NCI-H2107 (cell line): ENCODE measurements at regions not wholly inside any gene's neighbourhood (a gene's known extent, or its start where the extent isn't known, plus 50 kb on each side); places are given as distances from the start of the nearest gene placed in this dataset.
"Not testable (repeated sequence)": the region's sequence is repeated elsewhere in the genome, so short reads cannot be mapped to it uniquely, and the experiment has no call there.

ENCODE experiments used
- DNase-seq: peaks from one replicate; lab custom pipeline; 2025; lab: John Stamatoyannopoulos, UW

DNA sequence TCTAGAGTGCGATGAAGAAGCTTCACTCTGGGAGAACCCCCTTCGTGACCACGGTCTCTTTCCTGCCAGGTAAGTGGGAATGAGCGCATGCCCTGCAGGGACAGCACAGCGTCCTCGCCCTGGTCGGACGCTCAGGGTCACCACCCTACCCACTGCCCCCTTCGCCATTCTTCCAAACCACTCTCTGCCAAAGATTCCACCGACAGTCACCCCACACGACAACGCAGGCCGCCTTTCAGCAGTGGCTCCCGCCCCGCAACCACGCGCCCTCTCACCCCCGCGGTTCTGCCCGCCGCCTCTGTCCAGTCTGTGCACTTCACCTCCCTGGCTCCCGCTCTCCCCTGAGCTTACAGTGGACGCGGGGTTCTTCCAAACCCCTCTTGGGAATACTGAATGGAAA, 82.3 kb upstream of the FCGR1A start:
- not testable (repeated sequence) for DNase-seq

DNA sequence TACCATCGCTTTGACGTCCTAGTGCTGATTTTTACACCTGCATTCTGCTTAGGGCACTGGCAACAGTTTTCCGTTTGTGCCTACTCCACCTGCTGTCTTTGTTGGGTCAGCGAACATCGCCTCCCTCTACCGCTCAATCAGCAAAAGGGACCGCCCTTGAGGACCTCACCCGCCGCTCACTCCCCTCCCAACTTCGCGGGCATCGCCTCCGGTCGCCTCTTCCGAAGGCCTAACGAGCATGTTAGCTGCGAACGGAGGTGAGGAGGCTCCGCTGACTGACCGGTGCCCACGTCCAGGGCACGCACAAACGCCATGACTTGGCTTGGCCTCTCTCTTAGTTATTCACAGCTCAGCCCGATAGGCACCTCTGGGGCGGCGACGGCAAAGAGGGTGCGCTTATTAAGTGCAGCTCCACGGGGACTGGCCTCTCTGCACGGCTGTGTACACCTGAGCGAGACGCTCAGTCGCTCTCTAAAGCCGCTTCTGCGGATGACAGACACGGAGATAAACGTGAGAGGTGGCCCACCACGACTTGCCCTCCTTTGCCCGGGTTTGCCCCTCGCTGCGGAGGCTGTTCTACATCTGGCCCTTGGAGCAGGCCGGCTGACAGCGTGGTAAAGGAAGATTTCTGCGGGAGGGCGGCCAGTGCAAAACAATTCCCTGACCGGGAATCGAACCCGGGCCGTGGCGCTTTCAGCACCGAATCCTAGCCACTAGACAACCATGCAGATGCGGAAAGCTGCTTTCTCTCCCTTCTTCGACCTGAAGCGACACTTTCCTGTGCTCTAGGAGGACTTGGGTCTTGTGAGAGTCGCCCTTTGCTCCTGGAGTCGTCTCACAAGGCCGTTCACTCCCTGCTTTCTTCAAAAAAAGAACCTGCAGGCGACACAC, 81.6 kb upstream of the FCGR1A start:
- DNase-seq, result not testable (repeated sequence)

DNA sequence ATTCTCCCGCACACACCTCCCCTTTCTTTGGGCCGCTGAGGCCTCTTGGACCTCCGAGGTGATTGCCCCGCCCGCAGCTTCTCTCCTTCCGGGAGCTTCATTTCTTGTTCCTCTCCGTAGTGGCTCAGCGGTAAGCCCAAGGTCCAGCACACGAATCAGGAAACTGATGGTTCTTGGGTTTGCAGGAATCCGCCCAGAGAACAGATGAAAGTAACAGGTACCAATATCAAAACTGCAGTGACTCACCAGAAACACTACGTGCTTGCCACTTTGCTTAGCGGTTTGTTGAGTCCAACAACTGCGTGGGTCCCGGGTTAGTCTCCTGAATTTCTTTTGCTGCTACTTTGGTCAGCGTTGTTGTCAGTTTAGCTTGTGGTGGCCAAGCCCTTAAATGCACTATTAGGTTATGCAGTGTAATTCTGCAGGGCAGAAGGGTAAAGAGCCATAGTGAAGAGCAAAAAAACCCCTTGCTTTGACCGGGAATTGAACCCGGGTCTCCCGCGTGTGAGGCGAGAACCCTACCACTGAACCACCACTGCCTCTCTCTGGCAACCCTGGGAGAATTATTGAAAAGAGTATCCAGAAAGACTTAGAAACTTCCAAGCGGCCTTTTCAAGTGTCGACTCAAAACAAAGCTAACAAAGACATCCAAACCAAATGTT, 74.2 kb upstream of the FCGR1A start:
- DNase-seq, result not testable (repeated sequence)

DNA sequence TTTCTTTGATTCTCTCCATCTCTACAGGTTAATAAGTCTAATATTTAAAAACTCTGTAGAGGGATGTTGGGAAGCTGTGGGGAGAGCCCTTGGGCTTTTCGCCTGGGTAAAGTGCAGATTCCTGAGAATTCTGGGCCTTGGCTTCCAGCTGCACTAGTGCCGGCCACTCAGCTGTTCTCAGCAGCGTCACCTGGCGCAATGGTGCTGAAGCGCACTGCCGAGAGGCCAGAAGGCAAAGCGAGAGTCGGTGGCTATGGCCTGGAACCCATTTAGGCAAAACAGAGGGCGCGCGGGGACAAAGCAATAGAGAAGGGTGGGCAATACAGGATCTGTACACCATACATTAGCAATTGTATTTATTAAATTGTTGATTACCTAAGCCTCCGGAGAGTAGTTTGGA, 70.8 kb upstream of the FCGR1A start:
- not testable (repeated sequence) for DNase-seq

DNA sequence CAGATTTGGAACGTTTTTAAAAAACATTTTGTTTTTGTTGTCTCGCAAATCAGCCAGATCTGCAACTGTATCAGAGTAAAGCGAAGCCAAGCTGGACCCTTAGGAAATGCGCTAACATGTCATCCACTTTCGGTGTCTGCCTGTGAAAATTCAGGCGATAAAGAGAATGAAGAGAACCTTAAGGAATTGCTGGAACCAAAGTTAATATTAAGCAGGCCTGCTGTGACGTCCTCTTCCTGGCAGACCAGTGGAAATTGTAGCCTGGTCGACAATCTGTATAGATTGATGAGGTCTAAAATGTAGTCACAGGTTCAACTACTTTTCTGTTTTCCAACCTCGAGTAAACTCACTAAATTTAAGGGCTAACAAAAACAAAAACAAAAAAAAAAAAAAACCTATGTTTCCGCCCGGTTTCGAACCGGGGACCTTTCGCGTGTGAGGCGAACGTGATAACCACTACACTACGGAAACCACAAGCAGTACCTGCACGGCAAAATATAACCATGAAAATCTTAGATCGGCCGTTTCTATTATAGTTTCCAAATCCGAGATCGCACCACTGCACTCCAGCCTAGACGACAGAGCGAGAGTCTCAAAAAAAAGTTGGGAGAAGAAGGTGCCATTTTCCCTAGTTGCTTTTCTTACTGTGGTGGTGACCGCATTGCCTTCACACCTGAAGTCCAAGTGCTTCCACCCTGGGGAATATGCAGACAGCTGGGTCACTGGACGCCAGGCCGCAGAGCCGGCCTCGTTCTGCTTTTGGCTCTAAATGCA, 70.2 kb upstream of the FCGR1A start:
- DNase-seq, result not testable (repeated sequence)

DNA sequence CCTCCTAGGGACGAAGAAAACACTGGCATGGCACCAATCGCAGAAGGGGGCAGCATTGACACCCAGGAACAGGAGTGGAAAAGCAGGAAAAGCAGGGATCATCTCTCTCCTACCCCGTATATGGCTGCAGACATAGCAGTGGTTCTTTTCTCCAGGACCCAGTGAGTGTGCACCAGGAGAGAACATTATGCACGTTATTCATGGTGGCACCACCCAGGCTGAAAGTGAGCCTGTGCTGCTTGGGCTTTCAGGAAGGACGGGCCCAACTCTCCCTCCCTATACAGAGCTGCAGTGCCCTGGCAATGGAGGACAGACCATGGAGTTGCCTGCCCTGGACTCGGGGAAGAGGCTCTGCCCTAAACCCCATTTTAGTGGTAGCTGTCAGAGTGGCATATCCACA, 69.0 kb upstream of the FCGR1A start:
- DNase-seq, result not testable (repeated sequence)

DNA sequence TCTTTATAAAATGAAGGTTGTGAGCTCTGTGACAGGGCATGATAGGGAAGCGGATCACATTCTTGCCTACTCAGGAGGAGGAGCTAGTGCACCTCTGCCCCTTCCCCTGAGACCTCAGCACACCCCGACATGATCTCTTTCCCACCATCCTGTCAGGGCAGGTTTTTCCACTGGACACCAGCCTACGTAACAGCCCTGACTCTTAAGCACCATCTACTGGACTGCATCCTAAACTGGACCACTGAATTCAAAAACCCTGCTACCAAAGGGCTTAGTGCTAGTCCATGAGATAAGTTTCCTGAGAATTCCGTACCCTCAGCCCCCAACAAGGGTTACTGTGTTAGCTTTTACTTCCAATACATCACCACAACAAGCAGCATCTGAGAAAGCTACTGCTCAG, 68.5 kb upstream of the FCGR1A start:
- DNase-seq, result not testable (repeated sequence)

DNA sequence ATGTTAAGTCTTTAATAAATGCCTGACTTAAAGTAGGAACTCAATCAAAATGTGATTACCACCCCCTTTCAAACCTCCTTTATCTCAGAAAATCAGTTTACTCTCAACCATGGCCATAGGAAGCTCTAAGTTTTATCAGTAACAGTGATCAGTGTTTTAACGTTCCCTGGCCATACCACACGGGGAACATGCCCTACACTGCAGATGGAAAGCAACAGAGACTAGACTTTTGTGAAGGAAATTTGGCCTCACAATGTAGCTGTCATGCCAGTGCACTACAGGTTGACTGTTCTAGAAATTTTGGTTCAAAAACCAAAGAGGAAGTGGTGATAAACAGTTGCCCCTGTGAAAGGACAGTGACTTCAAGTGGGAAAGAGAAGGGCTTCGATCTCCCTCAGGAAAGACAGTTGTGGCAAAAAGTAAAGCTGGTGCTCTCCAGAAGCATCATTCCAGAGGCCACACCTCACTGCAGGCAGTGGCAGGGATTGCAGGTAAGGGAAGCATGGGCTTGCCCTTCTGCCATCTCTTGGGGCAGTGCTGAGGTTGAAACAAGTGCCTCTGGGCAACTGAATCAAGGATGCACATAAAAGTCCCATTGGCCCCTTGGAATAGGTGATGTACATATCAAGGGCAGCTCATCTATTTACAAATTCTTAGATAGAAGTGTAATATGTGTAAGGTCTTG, 57.7 kb upstream of the FCGR1A start:
- not testable (repeated sequence) for DNase-seq

DNA sequence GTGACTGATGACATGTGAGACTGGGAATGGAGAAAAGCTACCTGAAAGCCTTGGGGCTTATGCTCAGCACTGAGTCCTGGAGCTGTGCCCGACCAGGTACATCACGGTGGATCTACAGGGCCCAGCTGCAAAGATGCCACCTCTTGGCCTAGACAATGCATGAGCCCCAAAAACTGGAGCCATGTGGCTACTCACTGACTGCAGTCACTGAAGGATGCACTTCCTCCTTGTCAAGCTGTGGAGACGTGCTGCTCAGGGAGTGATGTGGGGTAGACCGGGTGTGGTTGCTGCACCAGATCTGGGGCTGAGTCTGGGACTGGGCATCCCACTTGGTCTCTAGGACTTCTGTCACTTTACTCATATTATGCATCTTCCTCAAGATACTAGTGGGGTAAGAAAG, 55.8 kb upstream of the FCGR1A start:
- DNase-seq, result not testable (repeated sequence)

DNA sequence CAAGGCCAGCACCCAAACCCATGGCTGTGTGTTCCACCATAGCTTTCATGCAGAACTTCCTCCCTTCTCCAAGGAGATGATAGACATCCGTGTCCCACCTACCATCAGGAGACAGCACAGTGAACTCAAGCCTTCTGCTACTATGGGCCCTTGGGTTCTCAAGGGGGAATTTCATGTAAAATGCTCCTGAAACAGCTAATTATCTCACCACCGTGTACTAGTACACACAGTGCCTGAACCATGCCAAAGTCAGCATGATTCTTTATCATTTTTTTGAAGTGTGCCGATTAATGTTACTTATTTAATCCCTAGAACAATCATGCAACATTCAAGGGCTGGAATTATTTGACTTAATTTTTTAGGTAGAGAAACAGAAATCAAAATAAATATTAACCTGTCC, 53.9 kb upstream of the FCGR1A start:
- not testable (repeated sequence) for DNase-seq
